Testis (tissue), 2 donors: ENCODE measurements at regions not wholly inside any gene's neighbourhood (a gene's known extent, or its start where the extent isn't known, plus 50 kb on each side); places are given as distances from the start of the nearest gene placed in this dataset.

Source experiments
- CTCF ChIP-seq, 3 experiments: fragments of 450-650 bp in 2 of 3; fragments of 200-600 bp in 1 of 3; sonication (generic) in 1 of 3; IDR thresholded peaks; one replicate each; pipeline ENCODE4 v1.5.1; 2016 to 2019; ENCODE audit warnings: antibody characterized with exemption in 3 of 3, mild to moderate bottlenecking in 2 of 3, moderate library complexity in 1 of 3
- POLR2A ChIP-seq: fragments of 450-650 bp; IDR thresholded peaks from one replicate; pipeline ENCODE4 v1.6.1; 2017; ENCODE audit warnings: antibody characterized with exemption, mild to moderate bottlenecking, moderate library complexity

- TF ChIP-seq POLR2A (no peak), CTCF (IDR thresholded peaks at IDR 0.05) (no peak)
Observed at GRCh38 chr2:6410313-6410712, 455.4 kb downstream of the CMPK2 start.
